NK-92 treated with Interleukin-12 subunit alpha and Interleukin-12 subunit beta, amount 100 ng/mL, for 24 hours (cell line): ENCODE measurements at regions not wholly inside any gene's neighbourhood (a gene's known extent, or its start where the extent isn't known, plus 50 kb on each side); places are given as distances from the start of the nearest gene placed in this dataset.
"Not testable (repeated sequence)": the region's sequence is repeated elsewhere in the genome, so short reads cannot be mapped to it uniquely, and the experiment has no call there.

ENCODE experiments used
- DNase-seq: peaks from one replicate; lab custom pipeline; 2025; lab: John Stamatoyannopoulos, UW

DNA sequence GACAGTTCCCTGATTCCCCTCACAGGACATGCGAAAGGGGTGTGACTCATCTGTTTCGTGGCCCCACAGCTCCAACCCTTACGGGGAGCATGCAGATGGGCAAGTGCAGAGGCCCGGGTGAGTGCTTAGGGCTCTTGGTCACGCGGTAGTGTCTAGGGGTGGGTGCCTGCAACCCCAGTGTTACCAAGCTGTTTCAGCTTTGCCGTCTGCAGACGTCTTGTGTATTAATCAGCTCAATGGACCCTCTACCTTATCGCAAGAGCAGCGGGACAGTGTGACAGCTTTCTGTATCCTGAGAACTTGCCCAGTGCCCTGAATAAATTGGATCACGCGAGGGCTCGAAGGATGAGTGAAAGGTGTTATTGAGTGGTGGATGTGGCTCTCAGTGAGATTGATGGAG lies 816.4 kb upstream of the ANO3 start:
- DNase-seq = no peak

DNA sequence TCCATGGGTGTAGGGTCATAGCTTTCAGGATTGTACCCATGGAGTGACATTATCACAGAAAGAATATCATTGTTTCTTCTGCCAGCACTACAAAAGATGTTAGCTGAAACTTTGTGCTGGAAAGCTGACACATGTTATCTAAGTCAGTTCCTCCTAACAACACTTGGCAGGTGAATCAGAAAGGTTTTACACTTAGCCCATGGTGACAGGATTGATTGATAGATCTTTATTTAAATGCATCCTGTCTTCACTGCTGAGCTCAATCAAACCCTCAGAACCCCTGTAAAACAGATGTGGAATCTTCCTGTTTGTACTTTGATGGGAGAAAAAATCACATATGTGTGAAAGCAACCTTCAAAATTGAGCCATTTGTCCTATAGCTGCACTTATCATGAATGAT lies 811.5 kb upstream of the ANO3 start:
- no peak for DNase-seq

DNA sequence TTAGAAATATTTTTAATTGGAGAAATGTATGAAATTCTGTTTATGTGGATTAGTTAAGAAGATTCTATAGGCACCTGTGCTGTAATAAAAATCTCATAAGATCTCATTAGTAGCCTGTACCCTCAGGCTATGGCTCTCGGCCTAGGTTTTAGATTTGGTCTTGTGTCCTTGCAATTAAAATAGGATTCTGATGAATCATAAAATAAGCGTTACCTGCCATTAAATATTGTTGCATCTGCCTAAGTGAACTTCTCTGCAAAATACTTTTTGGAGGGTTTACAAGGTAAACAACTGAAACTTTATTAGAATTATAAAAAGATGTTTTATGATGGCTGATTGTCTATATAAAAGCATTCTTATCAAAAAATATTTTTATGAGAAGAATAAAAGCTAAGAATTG lies 804.1 kb upstream of the ANO3 start:
- no peak for DNase-seq

GRCh38 chr11:25529572-25529971 lies 802.4 kb upstream of the ANO3 start:
- DNase-seq = no peak

- no peak for DNase-seq
Measured at GRCh38 chr11:25535467-25536272, 796.3 kb upstream of the ANO3 start.

DNA sequence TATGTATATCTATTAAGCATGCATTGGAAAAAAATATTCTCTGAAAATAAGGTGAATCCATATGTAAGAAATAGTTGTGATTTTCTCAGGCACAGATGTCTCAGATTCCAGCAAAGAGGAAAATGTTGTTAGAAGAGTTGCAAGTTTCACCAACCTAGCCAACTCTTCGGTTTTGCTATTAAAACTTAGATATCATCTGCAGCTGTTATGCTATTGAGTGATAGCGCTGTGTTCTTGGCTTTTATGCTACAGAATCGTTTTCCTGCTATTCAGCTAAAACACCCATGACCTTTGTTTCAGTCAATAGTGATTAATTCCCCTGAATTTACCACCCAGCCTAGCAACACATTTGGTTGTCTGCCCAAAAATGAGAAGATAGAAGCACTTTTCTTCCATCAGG lies 795.6 kb upstream of the ANO3 start:
- no peak for DNase-seq

GRCh38 chr11:25537393-25537792 lies 794.5 kb upstream of the ANO3 start:
- DNase-seq = no peak

DNA sequence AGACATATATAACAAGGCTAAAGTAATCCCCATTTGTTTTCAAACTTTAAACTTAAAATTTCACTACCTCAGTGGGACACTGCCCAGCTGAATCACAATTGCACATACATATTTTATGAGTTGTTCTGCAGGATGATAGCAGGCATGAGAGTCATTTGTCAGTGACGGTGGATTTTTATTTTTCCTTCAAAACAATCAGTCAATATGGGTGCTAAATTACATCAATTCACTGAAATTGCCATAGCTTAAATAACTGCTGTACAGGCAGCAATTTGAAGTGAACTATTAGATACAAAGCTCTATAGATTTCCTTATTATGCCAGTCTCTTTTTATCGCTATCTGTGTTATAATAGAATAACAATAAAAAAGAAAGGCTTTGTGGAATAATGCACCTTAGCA lies 784.6 kb upstream of the ANO3 start:
- no peak for DNase-seq

DNA sequence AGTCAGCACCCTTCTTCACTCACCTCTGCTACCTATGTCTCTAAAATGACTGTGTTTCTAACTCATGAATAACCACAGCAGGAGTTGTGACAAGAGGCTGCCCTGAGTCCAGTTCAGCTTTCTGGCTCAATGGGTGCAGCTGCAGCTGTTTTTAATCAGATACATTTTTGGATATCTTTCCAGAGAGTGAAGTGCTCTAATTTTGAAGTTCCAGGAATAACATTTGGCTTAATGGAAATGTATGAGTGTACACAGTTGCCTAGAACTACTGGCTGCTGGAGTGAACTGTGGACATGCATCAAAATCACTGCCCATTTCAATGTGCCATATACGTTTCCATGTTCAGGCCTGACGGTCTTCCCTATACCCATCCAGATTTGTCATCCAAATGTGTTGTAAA lies 769.5 kb upstream of the ANO3 start:
- DNase-seq = no peak

- no peak for DNase-seq
Measured at GRCh38 chr11:25565846-25566245, 766.1 kb upstream of the ANO3 start.

DNA sequence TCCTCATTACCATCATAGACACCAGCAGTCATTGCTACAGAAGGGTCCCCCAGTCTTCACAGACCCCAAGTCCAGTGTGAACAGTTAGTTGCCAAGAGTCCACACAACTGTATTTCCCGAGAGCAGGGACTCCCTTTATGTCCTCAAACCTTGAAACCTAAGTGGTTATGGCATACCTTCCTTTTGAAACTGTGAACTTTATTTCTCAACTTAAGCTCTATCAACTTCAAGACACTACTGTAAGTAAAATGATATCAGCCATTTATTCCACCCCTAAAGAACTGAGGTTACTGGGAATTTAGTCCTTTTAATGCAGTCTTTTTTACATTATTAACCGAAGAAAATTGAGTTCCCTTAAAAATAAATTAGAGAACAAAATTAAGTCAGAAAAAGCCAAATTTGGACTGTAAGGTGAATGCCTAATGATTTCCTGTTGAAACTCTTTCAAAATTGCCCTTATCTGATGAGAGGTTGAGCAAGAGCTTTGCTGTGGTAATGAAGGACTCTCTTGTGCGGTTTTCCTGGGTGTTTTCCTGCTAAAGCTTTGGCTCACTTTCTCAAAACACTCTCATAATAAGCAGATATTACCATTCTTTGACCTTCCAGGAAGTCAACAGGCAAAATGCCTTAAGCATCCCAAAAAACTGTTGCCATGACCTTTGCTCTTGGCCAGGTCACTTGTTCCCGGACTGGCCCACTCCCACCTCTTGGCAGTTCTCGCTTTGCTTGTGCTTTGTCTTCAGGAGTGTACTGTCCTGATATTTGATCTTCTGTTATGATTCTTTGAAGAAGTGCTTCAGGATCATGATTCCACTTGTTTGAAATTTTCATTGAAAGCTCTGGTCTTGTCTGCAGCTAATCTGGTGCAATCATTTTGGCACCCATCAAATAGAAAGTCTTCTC lies 765.4 kb upstream of the ANO3 start:
- no peak for DNase-seq

- no peak for DNase-seq
Measured at GRCh38 chr11:25576320-25576719, 755.6 kb upstream of the ANO3 start.

DNA sequence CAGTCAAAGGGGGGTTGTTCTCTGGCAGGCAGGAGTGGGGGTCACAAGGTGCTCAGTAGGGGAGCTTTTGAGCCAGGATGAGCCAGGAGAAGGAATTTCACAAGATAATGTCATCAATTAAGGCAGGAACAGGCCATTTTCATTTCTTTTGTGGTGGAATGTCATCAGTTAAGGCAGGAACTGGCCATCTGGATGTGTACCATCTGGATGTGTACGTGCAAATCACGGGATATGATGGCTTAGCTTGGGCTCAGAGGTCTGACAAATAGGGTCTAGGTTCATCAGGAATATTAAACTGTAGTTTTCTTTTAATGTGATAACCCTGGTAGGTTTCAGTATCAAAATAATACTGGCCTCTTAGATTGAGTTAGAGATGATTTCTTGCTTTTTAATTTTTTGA lies 752.4 kb upstream of the ANO3 start:
- DNase-seq = not testable (repeated sequence)

- no peak for DNase-seq
Measured at GRCh38 chr11:25583596-25583995, 748.3 kb upstream of the ANO3 start.

DNA sequence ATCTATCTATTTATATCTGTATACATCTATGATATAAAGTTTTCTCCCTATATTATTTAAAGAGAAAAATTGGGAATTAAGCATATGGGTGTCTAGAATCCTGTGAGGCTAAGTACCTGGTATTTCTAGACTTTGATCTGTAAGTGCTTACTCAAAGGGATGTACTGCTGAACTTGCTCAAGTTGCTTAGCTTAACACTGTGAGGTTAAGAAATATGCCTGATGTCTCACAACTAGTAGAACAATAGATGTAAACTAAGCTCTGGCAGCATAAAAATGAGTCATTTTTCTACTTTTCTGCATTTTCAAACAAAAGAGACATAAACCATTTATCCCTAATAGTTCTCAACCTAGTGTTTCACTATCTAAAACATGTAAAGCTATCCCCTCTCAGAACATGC lies 744.4 kb upstream of the ANO3 start:
- no peak for DNase-seq

DNA sequence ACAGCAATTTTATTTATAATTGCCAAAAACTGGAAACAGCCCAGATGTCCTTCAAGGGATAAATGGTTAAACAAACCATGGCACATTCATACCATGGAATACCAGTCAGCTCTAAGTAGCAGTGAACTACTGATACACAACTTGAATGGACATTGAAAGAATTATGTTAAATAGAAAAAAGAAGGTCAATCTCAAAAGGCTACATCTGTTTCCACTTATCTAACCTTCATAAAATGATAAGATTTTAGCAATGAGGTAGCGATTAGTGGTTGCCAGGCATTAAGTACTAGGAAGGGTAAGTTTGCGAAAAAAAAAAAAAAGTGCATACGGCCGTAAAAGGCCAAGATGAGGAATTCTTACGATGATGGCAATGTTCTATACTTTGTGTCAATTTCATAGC lies 738.7 kb upstream of the ANO3 start:
- no peak for DNase-seq

GRCh38 chr11:25596701-25597100 lies 735.2 kb upstream of the ANO3 start:
- no peak for DNase-seq

DNA sequence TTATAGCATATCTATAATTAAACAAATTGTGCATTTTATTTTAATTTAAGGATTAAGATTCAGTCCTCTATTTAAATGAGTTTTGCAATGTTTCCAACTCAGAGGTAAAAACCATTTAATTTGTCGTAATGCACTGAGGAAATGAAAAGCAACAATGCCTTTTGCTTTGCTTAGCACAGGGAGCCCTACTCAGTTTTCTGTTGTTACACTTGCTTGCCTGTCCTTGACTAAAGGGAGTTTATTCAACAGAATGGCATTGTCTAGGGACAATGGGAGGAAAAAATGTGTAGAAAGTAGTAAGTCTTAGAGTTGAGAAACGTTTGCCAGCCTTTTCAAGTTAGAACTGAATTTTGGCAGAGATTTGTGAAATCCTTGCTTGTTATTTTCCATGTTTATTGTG lies 734.2 kb upstream of the ANO3 start:
- DNase-seq = no peak

DNA sequence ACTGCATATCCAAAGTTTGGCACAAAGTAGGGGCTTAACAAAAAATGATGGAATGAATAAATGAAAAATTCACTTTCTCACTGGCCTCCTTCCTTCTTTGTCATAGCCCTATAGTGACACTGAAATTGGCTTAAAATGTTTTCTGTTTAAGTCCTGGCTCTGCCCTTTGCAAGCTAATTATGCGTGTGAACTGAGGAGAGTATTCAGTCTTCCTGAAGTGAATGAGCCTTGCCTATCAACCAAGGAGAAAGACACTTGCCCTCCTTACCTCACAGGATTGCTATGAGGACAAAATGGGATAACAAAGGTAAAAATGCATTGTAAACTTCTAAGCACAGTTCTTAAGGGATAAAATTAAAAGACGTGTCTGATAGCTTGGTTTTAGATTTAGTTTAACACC lies 729.8 kb upstream of the ANO3 start:
- no peak for DNase-seq

DNA sequence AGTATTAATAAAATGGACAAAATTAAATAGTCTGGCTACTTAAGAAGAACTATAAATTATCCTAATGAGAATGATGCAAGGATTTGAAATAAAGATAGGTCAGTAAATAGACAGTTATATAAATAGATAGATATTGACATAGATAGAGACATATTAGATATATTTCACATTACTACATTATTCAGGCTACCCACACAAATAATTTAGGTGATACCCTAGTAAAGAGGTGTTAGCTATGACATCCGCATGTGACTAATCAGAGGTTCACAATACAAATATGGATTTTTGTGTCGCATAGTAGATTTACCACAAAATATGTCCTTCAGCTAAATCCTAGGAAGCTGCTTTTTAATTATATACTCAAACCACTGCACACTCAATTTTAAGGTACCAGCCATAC lies 729.0 kb upstream of the ANO3 start:
- no peak for DNase-seq

DNA sequence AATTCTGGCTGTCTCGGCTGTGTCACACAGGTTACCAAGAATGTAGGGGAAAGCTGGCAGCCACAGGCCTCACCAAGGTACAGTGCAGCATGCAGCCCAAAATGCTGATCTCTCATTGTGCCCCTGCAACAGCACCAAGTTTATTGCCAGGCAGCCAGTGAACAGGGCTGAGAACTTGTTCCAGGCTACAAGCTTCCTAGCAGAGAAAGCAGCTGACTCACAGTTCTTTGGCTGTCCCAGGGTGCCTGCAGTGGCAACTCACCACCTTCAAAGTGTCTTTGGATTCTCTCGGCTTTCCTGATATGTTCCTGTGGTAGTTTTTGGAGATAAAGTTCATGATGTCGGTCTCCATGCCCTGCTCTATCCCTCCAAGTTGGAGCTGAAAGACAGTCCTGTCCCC lies 719.1 kb upstream of the ANO3 start:
- DNase-seq = no peak

DNA sequence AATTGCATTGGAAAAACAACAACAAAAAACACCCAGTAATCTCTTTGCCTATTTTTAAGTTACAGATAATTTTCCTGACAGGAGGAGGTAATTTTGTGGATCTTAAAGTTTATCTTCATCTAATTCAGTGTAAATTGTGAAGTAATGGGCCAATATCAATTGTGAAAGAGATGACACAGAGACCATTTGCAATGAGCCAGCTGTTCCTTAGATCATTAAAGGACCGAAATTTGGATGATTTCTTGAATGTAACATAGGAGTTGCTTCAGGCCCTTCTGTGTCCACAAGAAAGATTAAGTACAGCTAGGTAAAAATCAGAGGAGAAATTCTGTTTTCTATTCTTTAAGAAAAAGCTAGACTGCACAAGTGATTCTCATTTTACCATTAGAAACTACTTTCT lies 718.5 kb upstream of the ANO3 start:
- no peak for DNase-seq

GRCh38 chr11:25613865-25614264 lies 718.1 kb upstream of the ANO3 start:
- DNase-seq = no peak
